Mesodermal cell (in vitro differentiated cells): ENCODE measurements at regions not wholly inside any gene's neighbourhood (a gene's known extent, or its start where the extent isn't known, plus 50 kb on each side); places are given as distances from the start of the nearest gene placed in this dataset.

Experiments used
- H3K27ac ChIP-seq: 2 replicates; pipeline ENCODE4 v1.7.0; 2013; ENCODE audit warnings: mild to moderate bottlenecking, low read depth, low read length, moderate library complexity; ENCODE audit not compliant: severe bottlenecking
- H3K36me3 ChIP-seq: 2 replicates; pipeline ENCODE4 v1.7.1; 2013; ENCODE audit warnings: mild to moderate bottlenecking, low read length, moderate library complexity; ENCODE audit not compliant: control insufficient read depth, insufficient read depth
- H3K4me1 ChIP-seq: one replicate; pipeline ENCODE4 v1.7.1; 2013; ENCODE audit warnings: mild to moderate bottlenecking, low read length; ENCODE audit not compliant: insufficient read depth, control insufficient read depth, poor library complexity, severe bottlenecking
- H3K4me3 ChIP-seq: 2 replicates; pipeline ENCODE4 v1.7.0; 2013; ENCODE audit warnings: low read length, control low read depth, mild to moderate bottlenecking; ENCODE audit not compliant: insufficient read depth, poor library complexity, severe bottlenecking; ENCODE audit errors: extremely low read depth
- H3K9me3 ChIP-seq: 2 replicates; pipeline ENCODE4 v1.7.1; 2013; ENCODE audit warnings: mild to moderate bottlenecking, low read length, moderate library complexity; ENCODE audit not compliant: control insufficient read depth
- WGBS, 2 experiments: methylation state at CpG; one replicate each; pipeline ENCODE4 v1.1.5; 2013; ENCODE audit warnings: missing lambda C conversion rate in 2 of 2; ENCODE audit not compliant: insufficient coverage in 2 of 2; 5-methylcytosine and 5-hydroxymethylcytosine counted together

DNA sequence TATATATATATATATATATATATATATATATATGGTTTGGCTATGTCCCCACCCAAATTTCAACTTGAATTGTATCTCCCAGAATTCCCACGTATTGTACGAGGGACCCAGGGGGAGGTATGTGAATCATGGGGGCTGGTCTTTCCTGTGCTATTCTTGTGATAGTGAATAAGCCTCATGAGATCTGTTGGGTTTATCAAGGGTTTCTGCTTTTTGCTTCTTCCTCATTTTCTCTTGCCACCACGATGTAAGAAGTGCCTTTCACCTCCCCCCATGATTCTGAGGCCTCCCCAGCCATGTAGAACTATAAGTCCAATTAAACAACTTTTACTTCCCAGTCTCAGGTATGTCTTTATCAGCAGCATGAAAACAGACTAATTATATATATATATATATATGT is 52.3 kb upstream of the ADAMTS2 start:
- 71% methylated on average over 1 of the region's 3 CpGs; no CpG with 5 or more reads in 1 of the 2 experiments for WGBS, 2 experiments
- peaks cover 48% of the 10 kb centered on the region for H3K9me3 ChIP-seq
- H3K36me3 ChIP-seq = no peaks in the 10 kb centered on the region
- no peaks in the 10 kb centered on the region for H3K4me1 ChIP-seq
- no peak overlapping the region for H3K27ac ChIP-seq
- no peak overlapping the region for H3K4me3 ChIP-seq
